GM12878 (cell line): ENCODE measurements at regions not wholly inside any gene's neighbourhood (a gene's known extent, or its start where the extent isn't known, plus 50 kb on each side); places are given as distances from the start of the nearest gene placed in this dataset.

Experiments used
- ATAC-seq: fragments of 200-7000 bp; cut with Tn5 transposase; 3 replicates; pipeline ENCODE4 v1.9.1; 2020; ENCODE audit warnings: mild to moderate bottlenecking, moderate library complexity
- BruUV-seq: library from RNA; stranded (reverse); fragments of 400-500 nt; replicated peaks from 2 replicates; lab custom pipeline; 2021; lab: Mats Ljungman, UMichigan
- CTCF ChIA-PET: fragments of 300-600 bp; sonication (Branson Sonifier 250); formaldehyde crosslinking; extraction: SDS; loops from one replicate; lab custom pipeline; 2021; ENCODE audit warnings: inconsistent platforms; lab: Yijun Ruan, JAX
- POLR2A ChIA-PET: fragments of 350-600 bp; formaldehyde crosslinking; extraction: SDS; loops from one replicate; lab custom pipeline; 2021; ENCODE audit warnings: inconsistent platforms; lab: Charles Lee
- RAD21 ChIA-PET: fragments of 300-600 bp; sonication (Branson Sonifier 250); formaldehyde crosslinking; loops from one replicate; lab custom pipeline; 2023; ENCODE audit warnings: antibody characterized with exemption; ENCODE audit not compliant: unreplicated experiment; lab: Charles Lee
- SMC1A ChIA-PET: fragments of 300-600 bp; sonication (Branson Sonifier 250); formaldehyde crosslinking; loops from one replicate; lab custom pipeline; 2023; ENCODE audit not compliant: unreplicated experiment, uncharacterized antibody; lab: Charles Lee
- DNase-seq: peaks from one replicate; pipeline ENCODE4 v3.0.0-alpha.2; 2011; ENCODE audit warnings: low read depth, low spot score
- FAIRE-seq: peaks from 3 replicates; lab custom pipeline; 2011; peaks lifted over from hg19 to GRCh38; lab: Jason Lieb, UNC
- H2AFZ ChIP-seq: 2 replicates; pipeline ENCODE4 v1.6.0; 2011; ENCODE audit warnings: low read depth, low read length, control low read depth; ENCODE audit not compliant: control insufficient read depth
- H3K27ac ChIP-seq: 2 replicates; pipeline ENCODE4 v1.5.1; 2011; ENCODE audit warnings: control low read depth; ENCODE audit not compliant: control insufficient read depth, insufficient read depth
- H3K27me3 ChIP-seq, 2 experiments: replicated peaks in 1 of 2; 2 replicates each; pipeline versions ENCODE4 v1.6.0 to v1.6.1; 2011; ENCODE audit warnings: low read length in 1 of 2; ENCODE audit not compliant: control insufficient read depth in 2 of 2, insufficient read depth in 2 of 2
- H3K36me3 ChIP-seq, 2 experiments: 2 replicates each; pipeline ENCODE4 v1.5.1; 2011; ENCODE audit warnings: low read length in 1 of 2; ENCODE audit not compliant: control insufficient read depth in 2 of 2, insufficient read depth in 2 of 2
- H3K4me1 ChIP-seq: 2 replicates; pipeline ENCODE4 v1.6.1; 2011; ENCODE audit warnings: mild to moderate bottlenecking, low read length, moderate library complexity, mixed read lengths; ENCODE audit not compliant: control insufficient read depth, insufficient read depth
- H3K4me2 ChIP-seq: 2 replicates; pipeline ENCODE4 v1.6.0; 2011; ENCODE audit warnings: control low read depth; ENCODE audit not compliant: control insufficient read depth, insufficient read depth
- H3K4me3 ChIP-seq: fragments of 200-600 bp; sonication (generic); 2 replicates; pipeline ENCODE4 v1.5.1; 2016
- H3K79me2 ChIP-seq: 2 replicates; pipeline ENCODE4 v1.6.0; 2011; ENCODE audit warnings: low read length; ENCODE audit not compliant: control insufficient read depth, insufficient read depth
- H3K9ac ChIP-seq: 2 replicates; pipeline ENCODE4 v1.8.0; 2011; ENCODE audit warnings: low read length, control low read depth, mixed read lengths; ENCODE audit not compliant: control insufficient read depth, insufficient read depth
- H3K9me3 ChIP-seq: replicated peaks from 3 replicates; pipeline ENCODE4 v1.5.1; 2011; ENCODE audit warnings: mild to moderate bottlenecking, low read length; ENCODE audit not compliant: control insufficient read depth, insufficient read depth
- H4K20me1 ChIP-seq: 2 replicates; pipeline ENCODE4 v1.6.0; 2011; ENCODE audit not compliant: control insufficient read depth, insufficient read depth
- BACH1 ChIP-seq: fragments of 450-650 bp; IDR thresholded peaks from 2 replicates; pipeline ENCODE4 v1.6.1; 2017; ENCODE audit warnings: mild to moderate bottlenecking, borderline replicate concordance
- EP300 ChIP-seq, 2 experiments: fragments of 150-350 bp in 1 of 2; IDR thresholded peaks; 2 replicates each; pipeline ENCODE4 v1.6.1; 2011 to 2012; ENCODE audit warnings: low read depth in 2 of 2, low read length in 2 of 2, borderline replicate concordance in 1 of 2, improper control_type of control experiment in 1 of 2, inconsistent platforms in 1 of 2; ENCODE audit not compliant: control insufficient read depth in 1 of 2
- MYB ChIP-seq: fragments of 150-350 bp; IDR thresholded peaks from 2 replicates; pipeline ENCODE4 v1.6.1; 2014; ENCODE audit warnings: mild to moderate bottlenecking, low read depth, low read length, borderline replicate concordance
- MYC ChIP-seq: IDR thresholded peaks from 2 replicates; pipeline ENCODE4 v1.6.1; 2011; ENCODE audit warnings: mild to moderate bottlenecking, low read length, moderate library complexity, inconsistent platforms; ENCODE audit not compliant: insufficient read depth, insufficient replicate concordance, insufficient read length, severe bottlenecking
- PAX8 ChIP-seq: fragments of 450-650 bp; IDR thresholded peaks from 2 replicates; pipeline ENCODE4 v1.6.1; 2017; ENCODE audit warnings: mild to moderate bottlenecking, moderate library complexity
- SMAD5 ChIP-seq: IDR thresholded peaks from 2 replicates; pipeline ENCODE4 v1.6.1; 2016; ENCODE audit warnings: antibody characterized with exemption, low read depth
- TCF7 ChIP-seq: IDR thresholded peaks from 2 replicates; pipeline ENCODE4 v1.6.1; 2014; ENCODE audit warnings: antibody characterized with exemption, borderline replicate concordance
- WGBS: methylation state at CpG from one replicate; pipeline ENCODE4 v1.1.6; 2016; ENCODE audit warnings: low lambda C conversion rate; ENCODE audit not compliant: insufficient replicate concordance, insufficient coverage; ENCODE audit errors: missing lambda C conversion rate; 5-methylcytosine and 5-hydroxymethylcytosine counted together
- in situ Hi-C: fragments of 300-500 bp; cut with MboI; formaldehyde crosslinking; loops from 9 replicates; pipeline ENCODE4 v1.14.3; 2018; ENCODE audit warnings: mixed read lengths
- intact Hi-C: fragments of 100-400 bp; cut with micrococcal nuclease; formaldehyde crosslinking; loops from one replicate; pipeline ENCODE4 v1.14.2; 2022; ENCODE audit not compliant: unreplicated experiment
- TF ChIP-seq, protein P1 (sequence below): fragments of 450-650 bp; IDR thresholded peaks from 2 replicates; pipeline ENCODE4 v1.6.1; 2017; ENCODE audit warnings: mild to moderate bottlenecking
- TF ChIP-seq, protein P2 (sequence below): fragments of 450-650 bp; IDR thresholded peaks from 2 replicates; pipeline ENCODE4 v1.6.1; 2018; ENCODE audit warnings: mild to moderate bottlenecking, low read depth, moderate library complexity; ENCODE audit not compliant: partially characterized antibody
- TF ChIP-seq, protein P3 (sequence below): IDR thresholded peaks from 2 replicates; pipeline ENCODE4 v1.6.1; 2012; ENCODE audit warnings: low read length, inconsistent platforms
- TF ChIP-seq, protein P4 (sequence below): IDR thresholded peaks from 2 replicates; pipeline ENCODE4 v1.6.1; 2011; ENCODE audit warnings: low read depth, mild to moderate bottlenecking, low read length, moderate library complexity, borderline replicate concordance; ENCODE audit errors: extremely low read depth
- TF ChIP-seq, protein P5 (sequence below): fragments of 450-650 bp; IDR thresholded peaks from 2 replicates; pipeline ENCODE4 v1.6.1; 2018; ENCODE audit warnings: borderline replicate concordance, mild to moderate bottlenecking; ENCODE audit not compliant: partially characterized antibody
- TF ChIP-seq, protein P6 (sequence below): fragments of 450-650 bp; IDR thresholded peaks from 2 replicates; pipeline ENCODE4 v1.6.1; 2014; ENCODE audit warnings: mild to moderate bottlenecking

DNA sequence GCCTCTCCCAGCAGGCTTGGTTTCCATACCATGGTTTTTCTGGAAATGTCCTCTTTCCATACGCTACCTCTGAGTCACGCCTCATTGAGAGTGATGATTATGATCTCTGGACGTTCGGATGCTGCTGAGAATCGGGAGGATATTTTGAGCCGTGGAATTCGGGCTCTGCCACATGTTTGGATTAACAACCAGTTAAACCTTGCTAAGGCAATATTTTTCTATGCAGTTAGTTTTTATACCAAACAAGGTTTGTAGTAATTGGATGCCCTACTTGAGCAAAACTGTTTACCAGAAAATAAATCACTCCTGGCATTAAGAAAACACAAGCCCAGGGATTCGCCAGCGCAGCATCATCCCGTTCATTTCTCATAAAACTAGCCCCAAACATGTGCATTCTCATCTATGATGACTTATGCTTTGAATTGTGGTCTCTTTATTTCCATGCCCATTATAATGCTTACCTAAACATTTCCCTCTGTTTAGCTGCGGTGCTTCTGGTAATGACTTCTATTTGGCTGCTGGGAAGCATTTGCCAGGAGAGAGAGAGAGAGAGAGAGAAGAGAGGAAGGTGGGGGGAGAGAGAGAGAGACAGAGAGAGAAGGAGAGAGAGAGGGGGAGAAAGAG is 198.9 kb downstream of the CLIC5 start:
- intact Hi-C loops (no loop called here), in situ Hi-C loops (no loop called here)
- H3K9ac ChIP-seq: no peak overlapping the region
- ChIA-PET CTCF (no interaction called here), SMC1A (no interaction called here), POLR2A (no interaction called here), RAD21 (no interaction called here)
- H3K36me3 ChIP-seq: no peaks in the 10 kb centered on the region
- H4K20me1 ChIP-seq: no peaks in the 10 kb centered on the region
- no peak overlapping the region for H3K4me3 ChIP-seq
- H3K9me3 ChIP-seq: no peaks in the 10 kb centered on the region
- no TSS peak for BruUV-seq
- H3K4me2 ChIP-seq: no peak overlapping the region
- H3K4me1 ChIP-seq: no peaks in the 10 kb centered on the region
- no peak for ATAC-seq
- H3K27me3 ChIP-seq: no peaks in the 10 kb centered on the region; a peak in 2 of 4 replicates
- no peak overlapping the region for H3K27ac ChIP-seq
- H2AFZ ChIP-seq: no peak overlapping the region
- WGBS: 47% methylated on average over 11 of the region's 11 CpGs
- no peaks in the 10 kb centered on the region for H3K79me2 ChIP-seq
- DNase-seq: no peak
- FAIRE-seq: no peak
- TF ChIP-seq BACH1: no peak
- TF ChIP-seq, protein P1, sequence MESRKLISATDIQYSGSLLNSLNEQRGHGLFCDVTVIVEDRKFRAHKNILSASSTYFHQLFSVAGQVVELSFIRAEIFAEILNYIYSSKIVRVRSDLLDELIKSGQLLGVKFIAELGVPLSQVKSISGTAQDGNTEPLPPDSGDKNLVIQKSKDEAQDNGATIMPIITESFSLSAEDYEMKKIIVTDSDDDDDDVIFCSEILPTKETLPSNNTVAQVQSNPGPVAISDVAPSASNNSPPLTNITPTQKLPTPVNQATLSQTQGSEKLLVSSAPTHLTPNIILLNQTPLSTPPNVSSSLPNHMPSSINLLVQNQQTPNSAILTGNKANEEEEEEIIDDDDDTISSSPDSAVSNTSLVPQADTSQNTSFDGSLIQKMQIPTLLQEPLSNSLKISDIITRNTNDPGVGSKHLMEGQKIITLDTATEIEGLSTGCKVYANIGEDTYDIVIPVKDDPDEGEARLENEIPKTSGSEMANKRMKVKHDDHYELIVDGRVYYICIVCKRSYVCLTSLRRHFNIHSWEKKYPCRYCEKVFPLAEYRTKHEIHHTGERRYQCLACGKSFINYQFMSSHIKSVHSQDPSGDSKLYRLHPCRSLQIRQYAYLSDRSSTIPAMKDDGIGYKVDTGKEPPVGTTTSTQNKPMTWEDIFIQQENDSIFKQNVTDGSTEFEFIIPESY: no peak
- TF ChIP-seq MYC: no peak
- TF ChIP-seq, protein P2, sequence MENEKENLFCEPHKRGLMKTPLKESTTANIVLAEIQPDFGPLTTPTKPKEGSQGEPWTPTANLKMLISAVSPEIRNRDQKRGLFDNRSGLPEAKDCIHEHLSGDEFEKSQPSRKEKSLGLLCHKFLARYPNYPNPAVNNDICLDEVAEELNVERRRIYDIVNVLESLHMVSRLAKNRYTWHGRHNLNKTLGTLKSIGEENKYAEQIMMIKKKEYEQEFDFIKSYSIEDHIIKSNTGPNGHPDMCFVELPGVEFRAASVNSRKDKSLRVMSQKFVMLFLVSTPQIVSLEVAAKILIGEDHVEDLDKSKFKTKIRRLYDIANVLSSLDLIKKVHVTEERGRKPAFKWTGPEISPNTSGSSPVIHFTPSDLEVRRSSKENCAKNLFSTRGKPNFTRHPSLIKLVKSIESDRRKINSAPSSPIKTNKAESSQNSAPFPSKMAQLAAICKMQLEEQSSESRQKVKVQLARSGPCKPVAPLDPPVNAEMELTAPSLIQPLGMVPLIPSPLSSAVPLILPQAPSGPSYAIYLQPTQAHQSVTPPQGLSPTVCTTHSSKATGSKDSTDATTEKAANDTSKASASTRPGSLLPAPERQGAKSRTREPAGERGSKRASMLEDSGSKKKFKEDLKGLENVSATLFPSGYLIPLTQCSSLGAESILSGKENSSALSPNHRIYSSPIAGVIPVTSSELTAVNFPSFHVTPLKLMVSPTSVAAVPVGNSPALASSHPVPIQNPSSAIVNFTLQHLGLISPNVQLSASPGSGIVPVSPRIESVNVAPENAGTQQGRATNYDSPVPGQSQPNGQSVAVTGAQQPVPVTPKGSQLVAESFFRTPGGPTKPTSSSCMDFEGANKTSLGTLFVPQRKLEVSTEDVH: no peak
- TF ChIP-seq PAX8: no peak
- TF ChIP-seq, protein P3, sequence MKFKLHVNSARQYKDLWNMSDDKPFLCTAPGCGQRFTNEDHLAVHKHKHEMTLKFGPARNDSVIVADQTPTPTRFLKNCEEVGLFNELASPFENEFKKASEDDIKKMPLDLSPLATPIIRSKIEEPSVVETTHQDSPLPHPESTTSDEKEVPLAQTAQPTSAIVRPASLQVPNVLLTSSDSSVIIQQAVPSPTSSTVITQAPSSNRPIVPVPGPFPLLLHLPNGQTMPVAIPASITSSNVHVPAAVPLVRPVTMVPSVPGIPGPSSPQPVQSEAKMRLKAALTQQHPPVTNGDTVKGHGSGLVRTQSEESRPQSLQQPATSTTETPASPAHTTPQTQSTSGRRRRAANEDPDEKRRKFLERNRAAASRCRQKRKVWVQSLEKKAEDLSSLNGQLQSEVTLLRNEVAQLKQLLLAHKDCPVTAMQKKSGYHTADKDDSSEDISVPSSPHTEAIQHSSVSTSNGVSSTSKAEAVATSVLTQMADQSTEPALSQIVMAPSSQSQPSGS: no peak
- no peak for TF ChIP-seq TCF7
- TF ChIP-seq, protein P4, sequence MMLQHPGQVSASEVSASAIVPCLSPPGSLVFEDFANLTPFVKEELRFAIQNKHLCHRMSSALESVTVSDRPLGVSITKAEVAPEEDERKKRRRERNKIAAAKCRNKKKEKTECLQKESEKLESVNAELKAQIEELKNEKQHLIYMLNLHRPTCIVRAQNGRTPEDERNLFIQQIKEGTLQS: no peak
- TF ChIP-seq, protein P5, sequence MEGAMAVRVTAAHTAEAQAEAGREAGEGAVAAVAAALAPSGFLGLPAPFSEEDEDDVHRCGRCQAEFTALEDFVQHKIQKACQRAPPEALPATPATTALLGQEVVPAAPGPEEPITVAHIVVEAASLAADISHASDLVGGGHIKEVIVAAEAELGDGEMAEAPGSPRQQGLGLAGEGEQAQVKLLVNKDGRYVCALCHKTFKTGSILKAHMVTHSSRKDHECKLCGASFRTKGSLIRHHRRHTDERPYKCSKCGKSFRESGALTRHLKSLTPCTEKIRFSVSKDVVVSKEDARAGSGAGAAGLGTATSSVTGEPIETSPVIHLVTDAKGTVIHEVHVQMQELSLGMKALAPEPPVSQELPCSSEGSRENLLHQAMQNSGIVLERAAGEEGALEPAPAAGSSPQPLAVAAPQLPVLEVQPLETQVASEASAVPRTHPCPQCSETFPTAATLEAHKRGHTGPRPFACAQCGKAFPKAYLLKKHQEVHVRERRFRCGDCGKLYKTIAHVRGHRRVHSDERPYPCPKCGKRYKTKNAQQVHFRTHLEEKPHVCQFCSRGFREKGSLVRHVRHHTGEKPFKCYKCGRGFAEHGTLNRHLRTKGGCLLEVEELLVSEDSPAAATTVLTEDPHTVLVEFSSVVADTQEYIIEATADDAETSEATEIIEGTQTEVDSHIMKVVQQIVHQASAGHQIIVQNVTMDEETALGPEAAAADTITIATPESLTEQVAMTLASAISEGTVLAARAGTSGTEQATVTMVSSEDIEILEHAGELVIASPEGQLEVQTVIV: no peak
- TF ChIP-seq, protein P6, sequence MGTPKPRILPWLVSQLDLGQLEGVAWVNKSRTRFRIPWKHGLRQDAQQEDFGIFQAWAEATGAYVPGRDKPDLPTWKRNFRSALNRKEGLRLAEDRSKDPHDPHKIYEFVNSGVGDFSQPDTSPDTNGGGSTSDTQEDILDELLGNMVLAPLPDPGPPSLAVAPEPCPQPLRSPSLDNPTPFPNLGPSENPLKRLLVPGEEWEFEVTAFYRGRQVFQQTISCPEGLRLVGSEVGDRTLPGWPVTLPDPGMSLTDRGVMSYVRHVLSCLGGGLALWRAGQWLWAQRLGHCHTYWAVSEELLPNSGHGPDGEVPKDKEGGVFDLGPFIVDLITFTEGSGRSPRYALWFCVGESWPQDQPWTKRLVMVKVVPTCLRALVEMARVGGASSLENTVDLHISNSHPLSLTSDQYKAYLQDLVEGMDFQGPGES: no peak
- no peak for TF ChIP-seq SMAD5
- TF ChIP-seq MYB: no peak
- TF ChIP-seq EP300 (IDR thresholded peaks at IDR 0.05; ENCODE audit: borderline replicate concordance in 1 of 2, control insufficient read depth in 1 of 2, low read depth in 2 of 2, low read length in 2 of 2): no peak
